PFSK-1 (cell line): ENCODE measurements at regions not wholly inside any gene's neighbourhood (a gene's known extent, or its start where the extent isn't known, plus 50 kb on each side); places are given as distances from the start of the nearest gene placed in this dataset.

ENCODE experiments used
- FOXP2 ChIP-seq: optimal IDR thresholded peaks from 2 replicates; pipeline ENCODE3; 2011; ENCODE audit warnings: borderline replicate concordance, control low read depth, inconsistent platforms; ENCODE audit not compliant: insufficient read depth; ENCODE audit errors: extremely low read length, extremely low read depth
- POLR2AphosphoS5 ChIP-seq: IDR thresholded peaks from 2 replicates; pipeline ENCODE4 v1.6.1; 2012; ENCODE audit warnings: low read depth, mild to moderate bottlenecking, control low read depth, low read length, moderate library complexity
- REST ChIP-seq, 2 experiments: IDR thresholded peaks; 2 replicates each; pipeline versions ENCODE4 v1.6.1 to v1.8.0; 2011 to 2012; ENCODE audit warnings: low read depth in 2 of 2, low read length in 2 of 2, control low read depth in 1 of 2, inconsistent platforms in 1 of 2, mild to moderate bottlenecking in 1 of 2, moderate library complexity in 1 of 2; ENCODE audit not compliant: insufficient read depth in 1 of 2
- SIN3A ChIP-seq: IDR thresholded peaks from 2 replicates; pipeline ENCODE4 v1.6.1; 2012; ENCODE audit warnings: mild to moderate bottlenecking, low read length, moderate library complexity, borderline replicate concordance; ENCODE audit not compliant: insufficient read depth
- TAF1 ChIP-seq: IDR thresholded peaks from 2 replicates; pipeline ENCODE4 v1.6.1; 2012; ENCODE audit warnings: low read length, control low read depth, borderline replicate concordance; ENCODE audit not compliant: insufficient read depth

DNA sequence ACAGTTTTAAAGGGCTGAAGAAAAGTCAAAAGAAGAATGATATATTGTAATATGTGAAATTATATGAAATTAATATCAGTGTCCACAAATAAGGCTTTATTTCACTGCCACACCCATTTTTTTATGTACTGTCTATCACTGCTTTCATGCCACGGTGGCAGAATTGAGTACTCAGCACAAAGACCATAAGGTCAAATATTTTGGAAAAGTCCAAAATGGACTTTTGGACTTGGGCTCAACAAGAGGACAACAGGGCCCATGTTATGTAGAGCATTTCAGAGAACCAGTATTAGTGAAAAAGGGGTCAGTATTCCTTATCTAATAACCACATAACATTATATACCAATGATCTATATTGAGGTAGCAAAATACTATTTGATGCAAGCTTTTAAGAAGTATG, 427.2 kb downstream of the EPHA4 start:
- TF ChIP-seq POLR2AphosphoS5 (no peak), REST (IDR thresholded peaks at IDR 0.05; ENCODE audit: insufficient read depth in 1 of 2, low read depth in 2 of 2, low read length in 2 of 2) (no peak), SIN3A (no peak), TAF1 (no peak), FOXP2 (no peak)
